Fibroblast of skin of scalp (primary cell): ENCODE measurements at regions not wholly inside any gene's neighbourhood (a gene's known extent, or its start where the extent isn't known, plus 50 kb on each side); places are given as distances from the start of the nearest gene placed in this dataset.

Source experiments
- DNase-seq: peaks from one replicate; pipeline ENCODE4 v3.0.0-alpha.2; 2013

GRCh38 chr5:124300815-124301621 lies 445.4 kb downstream of the ZNF608 start:
- DNase-seq = no peak

GRCh38 chr5:124297826-124298225 lies 448.6 kb downstream of the ZNF608 start:
- peak; percentile 6 for DNase-seq

GRCh38 chr5:124292322-124292855 lies 454.1 kb downstream of the ZNF608 start:
- no peak for DNase-seq

- DNase-seq = no peak
Observed at GRCh38 chr5:124289641-124290311, 456.7 kb downstream of the ZNF608 start.

- DNase-seq = peak; percentile 26
Observed at GRCh38 chr5:124289130-124289529, 457.3 kb downstream of the ZNF608 start.

- DNase-seq = no peak
Observed at GRCh38 chr5:124287813-124288212, 458.6 kb downstream of the ZNF608 start.

GRCh38 chr5:124285733-124286132 lies 460.7 kb downstream of the ZNF608 start:
- DNase-seq = no peak

GRCh38 chr5:124285071-124285470 lies 461.4 kb downstream of the ZNF608 start:
- no peak for DNase-seq

- DNase-seq = no peak
Observed at GRCh38 chr5:124283031-124283430, 463.4 kb downstream of the ZNF608 start.

- DNase-seq = no peak
Observed at GRCh38 chr5:124280079-124280478, 466.4 kb downstream of the ZNF608 start.

- DNase-seq = peak; percentile 32
Observed at GRCh38 chr5:124279146-124279876, 467.1 kb downstream of the ZNF608 start.

GRCh38 chr5:124278636-124279035 lies 467.8 kb downstream of the ZNF608 start:
- DNase-seq = no peak

- DNase-seq = no peak
Observed at GRCh38 chr5:124277767-124278545, 468.5 kb downstream of the ZNF608 start.

- no peak for DNase-seq
Observed at GRCh38 chr5:124276166-124276565, 470.3 kb downstream of the ZNF608 start.

GRCh38 chr5:124274949-124275348 lies 471.5 kb downstream of the ZNF608 start:
- peak; percentile 75 for DNase-seq

- no peak for DNase-seq
Observed at GRCh38 chr5:124264499-124264898, 481.9 kb downstream of the ZNF608 start.

- DNase-seq = no peak
Observed at GRCh38 chr5:124263680-124264491, 482.6 kb downstream of the ZNF608 start.

- DNase-seq = no peak
Observed at GRCh38 chr5:124262991-124263571, 483.4 kb downstream of the ZNF608 start.

- peak; percentile 23 for DNase-seq
Observed at GRCh38 chr5:124262470-124262869, 484.0 kb downstream of the ZNF608 start.

- no peak for DNase-seq
Observed at GRCh38 chr5:124261848-124262247, 484.6 kb downstream of the ZNF608 start.

GRCh38 chr5:124260921-124261515 lies 485.4 kb downstream of the ZNF608 start:
- no peak for DNase-seq
